Esophagus muscularis mucosa (tissue), 3 donors: ENCODE measurements at regions not wholly inside any gene's neighbourhood (a gene's known extent, or its start where the extent isn't known, plus 50 kb on each side); places are given as distances from the start of the nearest gene placed in this dataset.
"Not testable (repeated sequence)": the region's sequence is repeated elsewhere in the genome, so short reads cannot be mapped to it uniquely, and the experiment has no call there.

ENCODE experiments used
- CTCF ChIP-seq, 3 experiments: fragments of 200-600 bp in 2 of 3; fragments of 450-650 bp in 1 of 3; sonication (generic) in 2 of 3; IDR thresholded peaks; one replicate each; pipeline ENCODE4 v1.5.1; 2017 to 2019; ENCODE audit warnings: antibody characterized with exemption in 3 of 3, mild to moderate bottlenecking in 2 of 3, moderate library complexity in 1 of 3
- EP300 ChIP-seq: sonication (generic); formaldehyde crosslinking; IDR thresholded peaks from one replicate; pipeline ENCODE4 v1.6.1; 2017; ENCODE audit warnings: antibody characterized with exemption

- not testable (repeated sequence) for TF ChIP-seq CTCF (IDR thresholded peaks at IDR 0.05); EP300
Observed at GRCh38 chr10:38383800-38384199, 289.7 kb downstream of the ZNF37A start.
